SK-N-SH (cell line): ENCODE measurements at regions not wholly inside any gene's neighbourhood (a gene's known extent, or its start where the extent isn't known, plus 50 kb on each side); places are given as distances from the start of the nearest gene placed in this dataset.

ENCODE experiments used
- CHD2 ChIP-seq: fragments of 150-350 bp; IDR thresholded peaks from 2 replicates; pipeline ENCODE4 v1.6.1; 2018; ENCODE audit warnings: low read length; ENCODE audit not compliant: partially characterized antibody
- CTCF ChIP-seq: fragments of 200-600 bp; sonication (generic); IDR thresholded peaks from 2 replicates; pipeline ENCODE4 v1.6.1; 2017; ENCODE audit warnings: antibody characterized with exemption, mild to moderate bottlenecking, moderate library complexity
- EP300 ChIP-seq, 2 experiments: IDR thresholded peaks; 2 replicates each; pipeline versions ENCODE4 v1.4.0 to v1.6.1; 2012; ENCODE audit warnings: borderline replicate concordance in 1 of 2, low read depth in 1 of 2, low read length in 1 of 2
- FOXJ3 ChIP-seq: sonication (generic); formaldehyde crosslinking; IDR thresholded peaks from 2 replicates; pipeline ENCODE4 v1.5.1; 2020; ENCODE audit warnings: mild to moderate bottlenecking, missing genetic modification reagents
- GATA2 ChIP-seq: sonication (generic); formaldehyde crosslinking; IDR thresholded peaks from 2 replicates; pipeline ENCODE4 v1.5.0; 2020; ENCODE audit warnings: mild to moderate bottlenecking, missing genetic modification reagents
- POLR2AphosphoS5 ChIP-seq: IDR thresholded peaks from 2 replicates; pipeline ENCODE4 v1.6.1; 2012; ENCODE audit warnings: low read depth, low read length
- RAD21 ChIP-seq: IDR thresholded peaks from 2 replicates; pipeline ENCODE4 v1.6.1; 2012; ENCODE audit warnings: mild to moderate bottlenecking, low read length
- REST ChIP-seq: IDR thresholded peaks from 2 replicates; pipeline ENCODE4 v1.6.1; 2012; ENCODE audit warnings: mild to moderate bottlenecking, low read depth, low read length, moderate library complexity
- RFX5 ChIP-seq: IDR thresholded peaks from 2 replicates; pipeline ENCODE4 v1.6.1; 2012; ENCODE audit warnings: mild to moderate bottlenecking, improper control_type of control experiment, low read length
- SMC3 ChIP-seq: IDR thresholded peaks from 2 replicates; pipeline ENCODE4 v1.6.1; 2012; ENCODE audit warnings: low read depth, low read length, improper control_type of control experiment
- TAF1 ChIP-seq: IDR thresholded peaks from 2 replicates; pipeline ENCODE4 v1.6.1; 2012; ENCODE audit warnings: low read depth, mild to moderate bottlenecking, low read length, moderate library complexity, borderline replicate concordance
- USF1 ChIP-seq: IDR thresholded peaks from 2 replicates; pipeline ENCODE4 v1.4.0; 2012; ENCODE audit warnings: low read depth, borderline replicate concordance
- USF2 ChIP-seq: fragments of 150-350 bp; IDR thresholded peaks from 2 replicates; pipeline ENCODE4 v1.6.1; 2017; ENCODE audit warnings: antibody characterized with exemption, low read length, low read depth, borderline replicate concordance
- YY1 ChIP-seq: IDR thresholded peaks from 2 replicates; pipeline ENCODE4 v1.4.0; 2012; ENCODE audit warnings: low read depth, mild to moderate bottlenecking

- TF ChIP-seq CTCF = no peak
- TF ChIP-seq USF2 = no peak
- no peak for TF ChIP-seq CHD2
- TF ChIP-seq USF1 = no peak
- no peak for TF ChIP-seq POLR2AphosphoS5
- no peak for TF ChIP-seq RAD21
- no peak for TF ChIP-seq RFX5
- no peak for TF ChIP-seq REST
- TF ChIP-seq TAF1 = no peak
- TF ChIP-seq SMC3 = no peak
- TF ChIP-seq GATA2 (CRISPR knock-in tag) = no peak
- TF ChIP-seq FOXJ3 (CRISPR knock-in tag) = no peak
- TF ChIP-seq EP300 (IDR thresholded peaks at IDR 0.05; ENCODE audit: borderline replicate concordance in 1 of 2, low read depth in 1 of 2, low read length in 1 of 2) = no peak
- no peak for TF ChIP-seq YY1
Measured at GRCh38 chr9:82454509-82455190, 466.1 kb downstream of the SPATA31D1 start.
